IMR-90 (cell line): ENCODE measurements at regions not wholly inside any gene's neighbourhood (a gene's known extent, or its start where the extent isn't known, plus 50 kb on each side); places are given as distances from the start of the nearest gene placed in this dataset.

Experiments
- ATAC-seq: fragments of 200-7000 bp; cut with Tn5 transposase; 2 replicates; pipeline ENCODE4 v1.9.1; 2020; ENCODE audit warnings: low read depth, mild to moderate bottlenecking, moderate library complexity
- BruUV-seq: library from RNA; stranded (reverse); fragments of 400-500 nt; replicated peaks from 2 replicates; lab custom pipeline; 2021; lab: Mats Ljungman, UMichigan
- CTCF ChIA-PET: fragments of 300-600 bp; formaldehyde crosslinking; extraction: SDS; loops from one replicate; lab custom pipeline; 2021; ENCODE audit warnings: antibody characterized with exemption; lab: Yijun Ruan, JAX
- POLR2A ChIA-PET: fragments of 300-600 bp; sonication (Branson Sonifier 250); formaldehyde crosslinking; loops from one replicate; lab custom pipeline; 2022; ENCODE audit warnings: antibody characterized with exemption; ENCODE audit not compliant: unreplicated experiment; lab: Charles Lee
- DNase-seq: peaks from one replicate; pipeline ENCODE4 v3.0.0; 2013
- H2AFZ ChIP-seq: replicated peaks from 2 replicates; pipeline ENCODE3; 2013; ENCODE audit warnings: low read length, mild to moderate bottlenecking; ENCODE audit not compliant: poor library complexity
- H2AK5ac ChIP-seq: 2 replicates; pipeline ENCODE4 v1.6.1; 2013; ENCODE audit warnings: low read depth, low read length, inconsistent platforms
- H2AK9ac ChIP-seq: replicated peaks from 2 replicates; pipeline ENCODE3; 2013; ENCODE audit warnings: mild to moderate bottlenecking, low read depth, low read length, moderate library complexity; ENCODE audit not compliant: poor library complexity
- H2BK120ac ChIP-seq: 2 replicates; pipeline ENCODE4 v1.6.1; 2013; ENCODE audit warnings: low read depth, low read length, inconsistent platforms
- H2BK15ac ChIP-seq: 3 replicates; pipeline ENCODE4 v1.6.1; 2013; ENCODE audit warnings: low read depth, low read length, inconsistent platforms
- H2BK20ac ChIP-seq: 2 replicates; pipeline ENCODE4 v1.6.1; 2013; ENCODE audit warnings: low read depth, mild to moderate bottlenecking, inconsistent platforms, low read length, moderate library complexity
- H2BK5ac ChIP-seq: 2 replicates; pipeline ENCODE4 v1.6.1; 2013; ENCODE audit warnings: mild to moderate bottlenecking, low read depth, low read length, inconsistent platforms; ENCODE audit not compliant: poor library complexity, severe bottlenecking
- H3K14ac ChIP-seq: replicated peaks from 2 replicates; pipeline ENCODE4 v1.6.1; 2013; ENCODE audit warnings: low read depth, low read length, inconsistent platforms
- H3K18ac ChIP-seq: 2 replicates; pipeline ENCODE4 v1.6.1; 2013; ENCODE audit warnings: low read depth, low read length, control low read depth
- H3K23ac ChIP-seq: 2 replicates; pipeline ENCODE4 v1.6.1; 2013; ENCODE audit warnings: low read depth, low read length, inconsistent platforms
- H3K27ac ChIP-seq: 2 replicates; pipeline ENCODE4 v1.5.1; 2013; ENCODE audit warnings: mild to moderate bottlenecking, control low read depth, low read length; ENCODE audit not compliant: insufficient read depth
- H3K27me3 ChIP-seq: 2 replicates; pipeline ENCODE4 v1.6.1; 2013; ENCODE audit warnings: low read length; ENCODE audit not compliant: control insufficient read depth, insufficient read depth
- H3K36me3 ChIP-seq: 2 replicates; pipeline ENCODE4 v1.6.1; 2013; ENCODE audit warnings: low read length, mixed read lengths; ENCODE audit not compliant: control insufficient read depth, insufficient read depth
- H3K4ac ChIP-seq: 2 replicates; pipeline ENCODE4 v1.6.1; 2013; ENCODE audit warnings: low read depth, low read length, inconsistent platforms
- H3K4me1 ChIP-seq: 2 replicates; pipeline ENCODE4 v1.6.1; 2013; ENCODE audit warnings: low read length, mixed read lengths; ENCODE audit not compliant: control insufficient read depth, insufficient read depth
- H3K4me2 ChIP-seq: 2 replicates; pipeline ENCODE4 v1.6.1; 2013; ENCODE audit warnings: low read depth, mild to moderate bottlenecking, control low read depth, low read length, moderate library complexity
- H3K4me3 ChIP-seq: 2 replicates; pipeline ENCODE4 v1.5.1; 2013; ENCODE audit warnings: low read depth, mild to moderate bottlenecking, control low read depth, low read length, moderate library complexity; ENCODE audit not compliant: insufficient read depth
- H3K56ac ChIP-seq: 2 replicates; pipeline ENCODE4 v1.6.1; 2013; ENCODE audit warnings: low read length, inconsistent platforms; ENCODE audit not compliant: insufficient read depth; ENCODE audit errors: extremely low read depth
- H3K79me1 ChIP-seq, 2 experiments: 2 replicates each; pipeline ENCODE4 v1.6.1; 2013; ENCODE audit warnings: low read length in 2 of 2, inconsistent platforms in 1 of 2, low read depth in 1 of 2
- H3K9ac ChIP-seq: 2 replicates; pipeline ENCODE4 v1.6.1; 2013; ENCODE audit warnings: low read depth, low read length, control low read depth
- H3K9me1 ChIP-seq: 2 replicates; pipeline ENCODE4 v1.6.1; 2013; ENCODE audit warnings: low read length, inconsistent platforms; ENCODE audit not compliant: insufficient read depth
- H3K9me3 ChIP-seq: 2 replicates; pipeline ENCODE4 v1.6.1; 2013; ENCODE audit warnings: low read length; ENCODE audit not compliant: control insufficient read depth, insufficient read depth
- H4K20me1 ChIP-seq: 2 replicates; pipeline ENCODE4 v1.6.1; 2013; ENCODE audit warnings: low read length, inconsistent platforms; ENCODE audit not compliant: insufficient read depth
- H4K5ac ChIP-seq: 2 replicates; pipeline ENCODE4 v1.6.1; 2013; ENCODE audit warnings: mild to moderate bottlenecking, low read depth, low read length, control low read depth
- H4K8ac ChIP-seq, 2 experiments: 2 replicates each; pipeline ENCODE4 v1.6.1; 2013; ENCODE audit warnings: low read depth in 2 of 2, low read length in 2 of 2, control low read depth in 1 of 2, inconsistent platforms in 1 of 2
- H4K91ac ChIP-seq: 2 replicates; pipeline ENCODE4 v1.6.1; 2013; ENCODE audit warnings: low read depth, low read length, inconsistent platforms; ENCODE audit not compliant: insufficient read depth
- RAD21 ChIP-seq: IDR thresholded peaks from 2 replicates; pipeline ENCODE4 v1.6.1; 2012; ENCODE audit warnings: low read length, improper control_type of control experiment
- SMC3 ChIP-seq: fragments of 150-350 bp; IDR thresholded peaks from 2 replicates; pipeline ENCODE4 v1.6.1; 2016; ENCODE audit warnings: low read depth, mild to moderate bottlenecking, antibody characterized with exemption, low read length, moderate library complexity
- WGBS, 2 experiments: methylation state at CpG; one replicate each; pipeline versions ENCODE4 v1.1.5 to v1.1.7; 2013; ENCODE audit warnings: missing lambda C conversion rate in 2 of 2; ENCODE audit not compliant: insufficient read length in 1 of 2; ENCODE audit errors: extremely low coverage in 2 of 2; 5-methylcytosine and 5-hydroxymethylcytosine counted together
- dilution Hi-C: fragments of 300-500 bp; cut with HindIII; formaldehyde crosslinking; loops from one replicate; pipeline ENCODE4 v1.14.3; 2018; ENCODE audit warnings: low sequenced_read_pairs; ENCODE audit not compliant: unreplicated experiment
- in situ Hi-C: fragments of 300-500 bp; cut with MboI; formaldehyde crosslinking; loops from 3 replicates; pipeline ENCODE4 v1.14.3; 2019; ENCODE audit warnings: low sequenced_read_pairs, inconsistent platforms, mixed read lengths
- intact Hi-C: fragments of 100-400 bp; cut with micrococcal nuclease; formaldehyde crosslinking; loops from 2 replicates; pipeline ENCODE4 v1.10.0; 2022

GRCh38 chrX:40524423-40524822 is 56.3 kb upstream of the ATP6AP2 start:
- dilution Hi-C loops: no loop called here

More at GRCh38 chrX:40524423-40524822, 56.3 kb upstream of the ATP6AP2 start:
- no peak overlapping the region for H2AK9ac ChIP-seq
- H2BK15ac ChIP-seq: no peak overlapping the region
- H3K4me1 ChIP-seq: no peaks in the 10 kb centered on the region
- CTCF ChIA-PET: interaction anchor here (1.2 kb wide), 1 partner anchor 19 kb away, joined by 4 read pairs; no protein-coding TSS in a partner anchor
- no peak overlapping the region for H4K8ac ChIP-seq
- H2BK5ac ChIP-seq: no peak overlapping the region
- BruUV-seq: no TSS peak
- in situ Hi-C loops (no loop called here), intact Hi-C loops (no loop called here)
- H2BK120ac ChIP-seq: no peak overlapping the region
- POLR2A ChIA-PET: no interaction called here
- H3K56ac ChIP-seq: no peak overlapping the region
- H2AFZ ChIP-seq: no peak overlapping the region
- no peak overlapping the region for H3K9ac ChIP-seq
- H3K14ac ChIP-seq: no peak overlapping the region
- H3K4me2 ChIP-seq: no peak overlapping the region
- H3K27me3 ChIP-seq: peaks cover 42% of the 10 kb centered on the region
- H3K79me1 ChIP-seq: no peaks in the 10 kb centered on the region
- no peak overlapping the region for H2BK20ac ChIP-seq
- H3K9me3 ChIP-seq: no peaks in the 10 kb centered on the region
- no peak overlapping the region for H4K5ac ChIP-seq
- DNase-seq: no peak
- H3K27ac ChIP-seq: no peak overlapping the region
- H3K36me3 ChIP-seq: no peaks in the 10 kb centered on the region
- H4K91ac ChIP-seq: no peak overlapping the region
- no peak overlapping the region for H3K18ac ChIP-seq
- H3K4me3 ChIP-seq: no peak overlapping the region
- no peaks in the 10 kb centered on the region for H3K9me1 ChIP-seq
- H4K20me1 ChIP-seq: no peaks in the 10 kb centered on the region
- no peak overlapping the region for H3K23ac ChIP-seq
- no CpG with 5 or more reads among the region's 1 CpG for WGBS, 2 experiments
- no peak overlapping the region for H2AK5ac ChIP-seq
- 0 out of 2 replicates have a peak, but pooled peaks have one; percentile 21 for TF ChIP-seq RAD21
- no peak for TF ChIP-seq SMC3
- H3K4ac ChIP-seq: no peak overlapping the region
- ATAC-seq: no peak
